HG02870 (cell line): ENCODE measurements at regions not wholly inside any gene's neighbourhood (a gene's known extent, or its start where the extent isn't known, plus 50 kb on each side); places are given as distances from the start of the nearest gene placed in this dataset.

Experiments
- ATAC-seq: cut with Tn5 transposase; IDR thresholded peaks from one replicate; pipeline ENCODE4 v1.9.1; 2021; ENCODE audit warnings: mild to moderate bottlenecking, moderate library complexity; ENCODE audit not compliant: unreplicated experiment

GRCh38 chr4:100970414-100970813 is 376.9 kb downstream of the PPP3CA start:
- ATAC-seq = no peak

- no peak for ATAC-seq
Measured at GRCh38 chr4:100969925-100970324, 377.4 kb downstream of the PPP3CA start.

GRCh38 chr4:100968046-100968445 is 379.3 kb downstream of the PPP3CA start:
- ATAC-seq = no peak

- ATAC-seq = no peak
Measured at GRCh38 chr4:100963627-100964026, 383.7 kb downstream of the PPP3CA start.

GRCh38 chr4:100962698-100963097 is 384.6 kb downstream of the PPP3CA start:
- ATAC-seq = peak; percentile 53

- ATAC-seq = no peak
Measured at GRCh38 chr4:100960232-100960631, 387.1 kb downstream of the PPP3CA start.

GRCh38 chr4:100954046-100954445 is 393.3 kb downstream of the PPP3CA start:
- no peak for ATAC-seq

GRCh38 chr4:100953616-100954015 is 393.7 kb downstream of the PPP3CA start:
- no peak for ATAC-seq

- no peak for ATAC-seq
Measured at GRCh38 chr4:100952590-100952989, 394.7 kb downstream of the PPP3CA start.

GRCh38 chr4:100949350-100949935 is 397.9 kb downstream of the PPP3CA start:
- ATAC-seq = no peak

- no peak for ATAC-seq
Measured at GRCh38 chr4:100948911-100949310, 398.4 kb downstream of the PPP3CA start.

GRCh38 chr4:100945789-100946188 is 401.5 kb downstream of the PPP3CA start:
- ATAC-seq = no peak

- ATAC-seq = no peak
Measured at GRCh38 chr4:100938698-100939097, 408.6 kb downstream of the PPP3CA start.

GRCh38 chr4:100936661-100937375 is 410.5 kb downstream of the PPP3CA start:
- ATAC-seq = no peak

- no peak for ATAC-seq
Measured at GRCh38 chr4:100935090-100935489, 412.2 kb downstream of the PPP3CA start.

- no peak for ATAC-seq
Measured at GRCh38 chr4:100933628-100934027, 413.7 kb downstream of the PPP3CA start.

GRCh38 chr4:100929758-100930157 is 411.9 kb upstream of the EMCN start:
- no peak for ATAC-seq

- ATAC-seq = no peak
Measured at GRCh38 chr4:100929135-100929534, 411.3 kb upstream of the EMCN start.

GRCh38 chr4:100926039-100926717 is 408.4 kb upstream of the EMCN start:
- ATAC-seq = peak; percentile 86

- ATAC-seq = no peak
Measured at GRCh38 chr4:100913685-100914084, 395.9 kb upstream of the EMCN start.

- ATAC-seq = no peak
Measured at GRCh38 chr4:100908540-100908939, 390.7 kb upstream of the EMCN start.
